Upper lobe of left lung (tissue), 6 donors: ENCODE measurements at regions not wholly inside any gene's neighbourhood (a gene's known extent, or its start where the extent isn't known, plus 50 kb on each side); places are given as distances from the start of the nearest gene placed in this dataset.

Experiments
- ATAC-seq, 2 donors: fragments of 200-7000 bp; cut with Tn5 transposase; one replicate each; pipeline ENCODE4 v1.9.1; 2022; ENCODE audit warnings: mild to moderate bottlenecking in 2 of 2, moderate library complexity in 2 of 2; ENCODE audit not compliant: low FRiP score in 2 of 2
- DNase-seq, 2 donors: peaks; one replicate each; pipeline ENCODE4 v3.0.0-alpha.2; 2019 to 2020
- H3K27ac ChIP-seq, 4 donors: fragments of 200-600 bp; sonication (generic); one replicate each; pipeline ENCODE4 v1.5.1; 2016 to 2019
- H3K27me3 ChIP-seq, 4 donors: fragments of 200-600 bp; sonication (generic); one replicate each; pipeline ENCODE4 v1.5.1; 2017 to 2019
- H3K36me3 ChIP-seq, 4 donors: fragments of 200-600 bp; sonication (generic); one replicate each; pipeline ENCODE4 v1.5.1; 2016 to 2019
- H3K4me1 ChIP-seq, 4 donors: fragments of 200-600 bp; sonication (generic); one replicate each; pipeline ENCODE4 v1.5.1; 2018 to 2019
- H3K4me3 ChIP-seq, 4 donors: fragments of 200-600 bp; sonication (generic); one replicate each; pipeline ENCODE4 v1.5.1; 2017 to 2019; ENCODE audit warnings: mild to moderate bottlenecking in 2 of 4, moderate library complexity in 1 of 4
- H3K9me3 ChIP-seq, 4 donors: fragments of 200-600 bp; sonication (generic); one replicate each; pipeline ENCODE4 v1.5.1; 2018 to 2019
- CTCF ChIP-seq, 6 experiments: fragments of 450-650 bp in 4 of 6; fragments of 200-600 bp in 2 of 6; sonication (generic) in 2 of 6; IDR thresholded peaks; one replicate each; pipeline ENCODE4 v1.5.1; 2016 to 2019; ENCODE audit warnings: antibody characterized with exemption in 6 of 6
- EP300 ChIP-seq, 4 donors: sonication (generic); formaldehyde crosslinking; IDR thresholded peaks; one replicate each; pipeline ENCODE4 v1.5.1; 2017; ENCODE audit warnings: antibody characterized with exemption in 4 of 4, control low read depth in 2 of 4
- POLR2A ChIP-seq, 4 donors: fragments of 450-650 bp; IDR thresholded peaks; one replicate each; pipeline ENCODE4 v1.5.1; 2016 to 2017; ENCODE audit warnings: antibody characterized with exemption in 4 of 4, mild to moderate bottlenecking in 2 of 4
- POLR2AphosphoS5 ChIP-seq, 2 donors: sonication (generic); formaldehyde crosslinking; IDR thresholded peaks; one replicate each; pipeline ENCODE4 v1.5.1; 2017; ENCODE audit warnings: antibody characterized with exemption in 2 of 2
- WGBS, 2 donors: methylation state at CpG; one replicate each; pipeline ENCODE4 v1.1.5; 2017 to 2018; 5-methylcytosine and 5-hydroxymethylcytosine counted together
- donor health status: DM: no; HTN: no; CAD: no; lungs with moderate emphysema.
- donor health status: DM: no; HTN: yes; CAD: no; lungs with severe emphysema.

GRCh38 chr4:4753643-4754042 is 105.8 kb upstream of the MSX1 start:
- H3K9me3 ChIP-seq = no peaks in the 10 kb centered on the region
- H3K27me3 ChIP-seq = no peaks in the 10 kb centered on the region
- DNase-seq (no peak), ATAC-seq (no peak)
- TF ChIP-seq POLR2AphosphoS5 (IDR thresholded peaks at IDR 0.05) (no peak), POLR2A (IDR thresholded peaks at IDR 0.05) (no peak), CTCF (IDR thresholded peaks at IDR 0.05) (no peak), EP300 (IDR thresholded peaks at IDR 0.05) (no peak)
- H3K36me3 ChIP-seq = no peaks in the 10 kb centered on the region
- no peak overlapping the region for H3K27ac ChIP-seq
- WGBS, 2 donors = 52 to 66% methylated on average over 4 to 7 of the region's 7 CpGs
- no peak overlapping the region for H3K4me3 ChIP-seq
- H3K4me1 ChIP-seq = no peaks in the 10 kb centered on the region

DNA sequence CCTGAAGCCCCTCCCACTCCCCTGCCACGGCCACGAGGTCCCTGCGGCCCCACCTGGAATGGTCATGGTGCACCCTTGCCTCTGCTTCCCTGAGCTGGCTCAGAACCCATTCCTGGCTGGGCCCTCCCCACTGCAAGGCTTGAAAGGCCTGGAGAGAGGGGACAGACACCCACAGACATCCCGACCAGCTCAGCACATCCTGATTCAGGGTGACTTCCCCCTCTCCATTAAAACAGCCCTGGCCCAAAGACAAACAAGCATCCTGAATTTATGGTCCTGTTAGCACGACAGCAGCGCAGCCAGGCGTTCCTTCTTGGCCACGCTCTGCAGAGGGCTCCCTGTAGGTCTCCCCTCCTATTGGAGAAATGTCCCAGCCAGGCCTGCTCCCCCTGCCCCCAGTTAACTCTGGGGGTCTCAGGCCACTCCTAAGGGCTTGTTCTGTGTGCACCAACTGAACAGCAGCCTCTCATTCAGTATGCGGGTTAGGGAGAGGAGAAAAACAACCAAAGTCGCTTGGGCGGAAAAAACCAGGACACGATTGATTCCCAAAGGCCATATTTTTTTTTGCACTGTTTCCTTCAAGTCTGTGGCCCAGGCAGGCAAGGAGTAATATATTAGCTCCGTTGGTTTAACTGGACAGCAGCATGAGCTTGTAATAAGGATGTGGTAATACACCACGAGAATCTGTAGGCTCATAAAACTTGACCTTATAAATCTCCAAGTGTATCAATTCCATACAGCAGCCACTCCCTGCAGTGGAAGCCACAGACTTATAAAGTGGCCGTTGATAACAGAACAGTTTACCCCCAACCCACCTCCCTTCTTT is 106.7 kb upstream of the MSX1 start:
- Histone ChIP-seq H3K27me3 (no peaks in the 10 kb centered on the region), H3K36me3 (no peaks in the 10 kb centered on the region), H3K9me3 (peaks cover 0 to 1% (median 0%) of the 10 kb centered on the region in 4 donors), H3K4me3 (no peak overlapping the region), H3K4me1 (no peaks in the 10 kb centered on the region), H3K27ac (no peak overlapping the region)
- DNase-seq (peak in 1 of 2 donors; percentile 37), ATAC-seq (no peak)
- TF ChIP-seq CTCF (IDR thresholded peaks at IDR 0.05) (no peak), EP300 (IDR thresholded peaks at IDR 0.05) (no peak), POLR2AphosphoS5 (IDR thresholded peaks at IDR 0.05) (no peak), POLR2A (IDR thresholded peaks at IDR 0.05) (no peak)
- WGBS, 2 donors = 53 to 54% methylated on average over 11 to 15 of the region's 15 CpGs

- peaks cover 0 to 9% (median 5%) of the 10 kb centered on the region in 4 donors for H3K9me3 ChIP-seq
- WGBS, 2 donors = 63 to 76% methylated on average over 12 of the region's 12 CpGs
- H3K4me3 ChIP-seq = no peak overlapping the region
- no peak for DNase-seq
- ATAC-seq = no peak
- H3K4me1 ChIP-seq = no peaks in the 10 kb centered on the region
- no peaks in the 10 kb centered on the region for H3K36me3 ChIP-seq
- no peaks in the 10 kb centered on the region for H3K27me3 ChIP-seq
- H3K27ac ChIP-seq = no peak overlapping the region
- TF ChIP-seq POLR2AphosphoS5 (IDR thresholded peaks at IDR 0.05) = no peak
- no peak for TF ChIP-seq EP300 (IDR thresholded peaks at IDR 0.05)
- TF ChIP-seq POLR2A (IDR thresholded peaks at IDR 0.05) = no peak
- TF ChIP-seq CTCF (IDR thresholded peaks at IDR 0.05) = no peak
Observed at GRCh38 chr4:4752025-4752424, 107.4 kb upstream of the MSX1 start.

- WGBS, 2 donors = 79 to 85% methylated on average over 5 to 7 of the region's 7 CpGs
- no peak for DNase-seq
Observed at GRCh38 chr4:4750187-4750586, 109.3 kb upstream of the MSX1 start.

More at GRCh38 chr4:4750187-4750586, 109.3 kb upstream of the MSX1 start:
- no peak for ATAC-seq
- no peak for TF ChIP-seq POLR2AphosphoS5 (IDR thresholded peaks at IDR 0.05)
- TF ChIP-seq EP300 (IDR thresholded peaks at IDR 0.05) = no peak
- TF ChIP-seq POLR2A (IDR thresholded peaks at IDR 0.05) = no peak
- TF ChIP-seq CTCF (IDR thresholded peaks at IDR 0.05) = no peak
- Histone ChIP-seq H3K4me1 (no peaks in the 10 kb centered on the region), H3K36me3 (no peaks in the 10 kb centered on the region), H3K27me3 (no peaks in the 10 kb centered on the region), H3K9me3 (peaks cover 14 to 22% (median 19%) of the 10 kb centered on the region in 4 donors), H3K4me3 (no peak overlapping the region), H3K27ac (no peak overlapping the region)
